ENCODE measurements at regions not wholly inside any gene's neighbourhood (a gene's known extent, or its start where the extent isn't known, plus 50 kb on each side); places are given as distances from the start of the nearest gene placed in this dataset.
"Not testable (repeated sequence)": the region's sequence is repeated elsewhere in the genome, so short reads cannot be mapped to it uniquely, and the experiment has no call there.

- no peak for DNase-seq (ENCODE audit: low spot score)
Measured at GRCh38 chr17:70577456-70577855, 408.1 kb downstream of the KCNJ2 start.

DNA sequence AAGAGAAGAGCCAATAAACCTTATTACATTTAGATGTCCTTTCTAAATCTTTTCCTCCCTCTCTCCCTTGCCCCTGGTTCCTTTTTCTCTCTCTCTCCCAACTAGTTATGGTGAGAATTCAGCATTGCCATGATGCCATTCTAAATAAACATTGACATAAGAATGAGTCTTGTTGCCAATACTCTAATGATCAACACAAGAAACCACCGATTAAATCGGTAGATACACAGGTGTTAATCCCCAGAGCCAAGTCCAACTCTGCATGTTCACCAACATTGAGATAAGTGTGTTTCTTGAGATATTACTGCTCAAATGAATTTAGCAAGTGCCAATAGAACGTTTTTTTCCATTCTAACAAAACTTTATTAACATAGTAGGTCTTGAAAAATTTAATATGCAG lies 412.1 kb downstream of the KCNJ2 start:
- DNase-seq (ENCODE audit: low spot score), result no peak

GRCh38 chr17:70582777-70583176 lies 413.4 kb downstream of the KCNJ2 start:
- DNase-seq (ENCODE audit: low spot score), result no peak

GRCh38 chr17:70584255-70584654 lies 414.9 kb downstream of the KCNJ2 start:
- DNase-seq (ENCODE audit: low spot score), result no peak

DNA sequence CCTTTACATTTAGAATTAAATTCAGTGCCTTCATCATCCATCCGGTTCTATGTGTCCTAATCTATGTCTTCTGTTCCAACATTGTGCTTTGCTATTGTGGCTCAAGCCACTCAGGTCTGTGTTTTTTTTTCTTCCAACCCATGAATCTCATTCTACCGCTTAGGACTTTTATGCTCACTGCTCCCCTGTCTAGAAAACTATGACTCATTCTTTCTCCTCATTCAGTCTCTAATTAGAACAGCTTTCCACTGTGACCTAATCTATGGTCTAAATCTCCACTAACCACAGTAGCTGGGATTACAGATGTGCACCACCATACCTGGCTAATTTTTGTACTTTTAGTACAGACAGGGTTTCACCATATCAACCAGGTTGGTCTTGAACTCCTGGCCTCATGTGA lies 418.7 kb downstream of the KCNJ2 start:
- no peak for DNase-seq (ENCODE audit: low spot score)

DNA sequence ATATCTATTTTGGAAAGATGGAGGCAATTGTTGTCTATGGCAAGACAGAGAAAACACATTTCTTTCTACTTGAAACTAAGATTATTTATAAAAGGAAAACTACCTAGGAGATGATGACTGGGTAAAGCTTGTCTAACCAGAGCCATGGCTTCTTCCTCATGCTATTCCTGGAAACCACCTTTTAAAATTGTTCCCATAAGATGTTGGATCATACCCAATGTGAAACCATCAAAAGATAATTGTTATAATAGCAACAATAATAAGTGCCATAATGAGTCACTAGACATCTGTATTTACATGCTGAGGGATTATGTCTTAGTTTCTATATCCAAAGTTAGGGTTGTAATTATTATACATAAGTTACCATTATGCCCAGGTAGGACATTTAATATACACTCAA lies 428.4 kb downstream of the KCNJ2 start:
- DNase-seq (ENCODE audit: low spot score), result no peak

DNA sequence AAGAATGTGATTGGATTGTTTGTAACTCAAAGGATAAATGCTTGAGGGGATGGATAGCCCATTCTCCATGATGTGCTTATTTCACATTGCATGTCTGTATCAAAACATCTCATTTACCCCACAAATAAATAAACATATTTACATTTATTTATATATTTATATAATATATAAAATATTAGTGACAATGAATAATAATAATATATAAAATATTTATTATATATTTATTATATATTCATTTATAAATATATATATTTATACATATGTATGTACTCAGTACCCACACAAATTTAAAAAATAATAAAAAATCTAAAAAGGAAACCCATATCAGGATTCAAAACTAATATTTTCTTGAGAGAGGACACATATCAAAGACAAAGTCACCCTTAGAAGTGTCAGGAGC lies 429.9 kb downstream of the KCNJ2 start:
- DNase-seq (ENCODE audit: low spot score), result no peak

DNA sequence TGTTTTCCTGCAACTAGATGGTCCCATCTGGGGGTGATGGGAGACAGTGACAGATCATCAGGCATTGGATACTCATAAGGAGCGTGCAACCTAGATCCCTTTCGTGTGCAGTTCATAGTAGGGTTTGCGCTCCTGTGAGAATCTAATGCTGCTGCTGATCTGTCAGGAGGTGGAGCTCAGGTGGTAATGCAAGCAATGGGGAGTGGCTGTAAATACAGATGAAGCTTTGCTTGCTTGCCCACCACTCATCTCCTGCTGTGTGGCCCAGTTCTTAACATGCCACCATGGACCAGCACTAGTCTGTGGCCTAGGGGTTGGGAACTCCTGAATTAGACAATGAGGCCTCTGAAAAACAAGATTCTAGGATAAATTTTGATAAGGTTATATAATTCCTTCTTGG lies 430.6 kb downstream of the KCNJ2 start:
- not testable (repeated sequence) for DNase-seq (ENCODE audit: low spot score)

DNA sequence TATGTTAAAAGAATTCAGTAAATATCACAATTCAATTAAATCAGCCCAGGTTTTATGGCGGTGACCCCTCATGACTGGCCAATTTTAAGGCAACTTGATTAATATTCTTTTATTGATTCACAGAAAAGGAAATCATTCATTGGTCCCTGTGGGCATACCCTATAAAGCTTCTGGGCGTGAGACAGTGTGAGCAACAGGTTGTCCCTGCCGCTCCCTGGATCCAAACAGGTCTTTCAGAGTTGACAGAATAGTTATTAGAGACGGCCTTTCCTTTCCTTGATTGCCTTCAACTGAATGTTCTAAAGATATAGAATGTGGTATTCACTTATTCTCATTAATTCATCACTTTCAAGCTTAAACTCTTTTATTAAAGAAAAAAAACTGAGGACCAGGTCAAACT lies 433.9 kb downstream of the KCNJ2 start:
- DNase-seq (ENCODE audit: low spot score), result no peak

DNA sequence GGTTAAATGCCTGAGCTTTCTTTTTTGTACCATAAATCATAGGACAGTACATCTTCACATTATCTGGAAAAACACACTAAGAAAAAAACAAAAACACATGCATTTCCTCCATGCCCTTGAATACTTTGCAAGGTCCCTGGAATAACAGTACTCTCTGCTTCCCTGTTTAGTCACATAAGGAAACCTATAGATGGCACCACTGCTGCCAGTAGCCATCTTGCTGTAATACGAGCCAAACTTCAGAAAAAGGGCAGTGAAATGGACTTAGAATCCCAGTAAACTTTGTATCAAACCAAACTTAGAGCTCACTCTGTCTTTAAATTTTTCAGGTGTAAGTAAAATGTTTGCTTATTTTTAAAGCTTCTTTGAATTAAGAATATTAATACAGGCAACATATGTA lies 435.5 kb downstream of the KCNJ2 start:
- no peak for DNase-seq (ENCODE audit: low spot score)

- no peak for DNase-seq (ENCODE audit: low spot score)
Measured at GRCh38 chr17:70606086-70606485, 436.8 kb downstream of the KCNJ2 start.

DNA sequence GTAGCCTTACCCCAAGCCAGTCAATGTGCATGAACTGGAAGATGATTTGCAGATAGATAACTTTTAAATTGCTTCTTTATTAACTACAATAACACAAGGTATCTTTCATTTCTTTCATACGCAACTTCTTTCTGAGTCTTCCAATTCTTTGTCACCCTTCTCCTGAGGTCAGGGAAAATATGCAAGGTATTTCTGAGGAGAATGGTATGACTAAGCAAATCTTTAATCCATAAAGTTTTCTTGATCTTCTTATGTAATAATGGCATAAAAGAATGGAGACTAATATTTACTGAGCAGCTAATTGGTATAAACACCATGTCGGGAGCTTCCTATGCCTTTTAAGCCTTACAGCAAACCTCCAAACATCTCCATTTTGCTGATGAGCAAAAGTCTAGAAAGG lies 438.9 kb downstream of the KCNJ2 start:
- DNase-seq (ENCODE audit: low spot score), result no peak

- no peak for DNase-seq (ENCODE audit: low spot score)
Measured at GRCh38 chr17:70608957-70609356, 439.6 kb downstream of the KCNJ2 start.

DNA sequence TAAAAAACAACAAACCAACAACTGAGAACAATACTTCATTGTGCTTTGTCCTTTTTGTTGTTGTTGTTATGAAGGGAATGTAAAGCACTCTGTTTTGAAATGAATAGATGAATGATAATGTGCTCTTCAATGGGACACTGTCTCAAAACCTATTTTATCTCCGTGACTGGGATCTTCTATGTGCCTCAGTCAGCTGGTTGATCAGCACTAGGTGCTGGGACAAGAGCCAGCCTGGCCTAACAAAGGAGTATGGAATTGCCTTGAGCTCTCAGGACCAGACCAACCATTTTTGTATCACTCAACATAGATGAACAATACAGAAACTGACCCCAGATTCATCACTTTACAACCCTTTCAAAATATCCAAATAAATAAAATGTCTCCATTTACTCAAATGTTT lies 440.2 kb downstream of the KCNJ2 start:
- no peak for DNase-seq (ENCODE audit: low spot score)

GRCh38 chr17:70610161-70610560 lies 440.8 kb downstream of the KCNJ2 start:
- no peak for DNase-seq (ENCODE audit: low spot score)

- DNase-seq (ENCODE audit: low spot score), result no peak
Measured at GRCh38 chr17:70613681-70614080, 444.3 kb downstream of the KCNJ2 start.

- DNase-seq (ENCODE audit: low spot score), result no peak
Measured at GRCh38 chr17:70615831-70616230, 446.5 kb downstream of the KCNJ2 start.

GRCh38 chr17:70618641-70619040 lies 449.3 kb downstream of the KCNJ2 start:
- no peak for DNase-seq (ENCODE audit: low spot score)

DNA sequence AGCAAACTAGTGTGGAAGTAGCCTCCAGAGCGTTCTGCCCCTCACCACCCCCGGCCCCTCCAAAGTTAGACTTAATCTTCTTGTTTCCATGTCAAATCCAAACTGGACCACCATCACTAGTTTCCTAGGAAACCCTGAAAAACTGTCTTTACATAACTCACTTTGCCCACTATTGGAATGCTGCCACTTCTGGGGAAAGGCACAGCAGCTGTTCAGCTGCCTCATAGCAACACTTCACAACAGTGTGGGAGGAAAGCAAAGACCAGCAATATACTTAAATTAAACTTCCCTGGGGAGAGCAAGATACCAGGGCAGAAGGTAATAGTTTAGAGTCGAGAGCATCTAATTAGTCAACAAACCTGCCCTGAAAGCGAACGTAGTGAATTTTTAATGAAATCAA lies 452.2 kb downstream of the KCNJ2 start:
- no peak for DNase-seq (ENCODE audit: low spot score)

- DNase-seq (ENCODE audit: low spot score), result no peak
Measured at GRCh38 chr17:70622368-70623260, 453.3 kb downstream of the KCNJ2 start.

GRCh38 chr17:70624211-70624610 lies 454.9 kb downstream of the KCNJ2 start:
- DNase-seq (ENCODE audit: low spot score), result no peak

- DNase-seq (ENCODE audit: low spot score), result no peak
Measured at GRCh38 chr17:70629902-70630301, 460.6 kb downstream of the KCNJ2 start.

- DNase-seq (ENCODE audit: low spot score), result no peak
Measured at GRCh38 chr17:70636517-70637133, 467.3 kb downstream of the KCNJ2 start.

GRCh38 chr17:70642059-70642458 lies 472.7 kb downstream of the KCNJ2 start:
- no peak for DNase-seq (ENCODE audit: low spot score)
